ENCODE measurements at regions not wholly inside any gene's neighbourhood (a gene's known extent, or its start where the extent isn't known, plus 50 kb on each side); places are given as distances from the start of the nearest gene placed in this dataset.

DNA sequence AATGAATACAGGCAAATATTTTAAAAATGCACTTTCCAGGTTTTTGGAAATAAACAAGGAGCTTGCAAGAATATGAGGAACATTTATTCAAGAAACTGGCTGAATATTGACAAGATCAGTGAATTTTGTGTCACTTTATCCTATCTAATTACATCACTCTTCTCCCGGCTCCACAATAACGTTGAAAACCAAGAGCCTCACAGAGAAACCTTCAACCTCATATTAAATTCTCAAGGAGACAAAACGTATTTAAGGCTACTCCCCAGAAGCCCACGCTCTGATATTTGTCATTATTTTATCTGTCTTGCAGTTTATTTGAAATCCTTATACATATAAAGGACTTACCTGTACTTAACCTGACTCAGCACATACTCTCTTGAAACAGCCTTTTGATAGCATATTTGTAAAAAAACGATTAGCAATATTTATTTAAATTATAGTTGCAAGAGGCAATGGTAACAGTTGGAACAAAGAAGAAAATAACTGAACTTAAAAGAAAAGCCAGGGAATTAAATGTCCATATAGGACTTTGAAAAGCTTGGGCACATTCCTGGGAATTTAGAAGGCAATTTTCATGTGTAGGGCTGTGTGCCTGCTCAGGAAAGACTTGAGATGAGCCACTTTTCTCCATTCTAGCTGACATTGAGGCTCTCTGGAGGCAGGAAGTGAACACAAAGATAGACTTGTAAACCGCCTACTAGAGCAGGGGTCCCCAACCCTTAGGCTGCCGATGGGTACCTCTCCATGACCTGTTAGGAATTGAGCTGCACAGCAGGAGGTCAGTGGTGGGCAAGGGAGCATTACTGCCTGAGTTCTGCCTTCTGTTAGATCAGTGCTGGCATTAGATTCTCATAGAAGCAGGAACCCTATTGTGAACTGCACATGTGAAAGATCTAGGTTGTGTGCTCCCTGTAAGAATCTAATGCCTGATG is 636.4 kb downstream of the SLC16A7 start:
- TF ChIP-seq, protein P1, sequence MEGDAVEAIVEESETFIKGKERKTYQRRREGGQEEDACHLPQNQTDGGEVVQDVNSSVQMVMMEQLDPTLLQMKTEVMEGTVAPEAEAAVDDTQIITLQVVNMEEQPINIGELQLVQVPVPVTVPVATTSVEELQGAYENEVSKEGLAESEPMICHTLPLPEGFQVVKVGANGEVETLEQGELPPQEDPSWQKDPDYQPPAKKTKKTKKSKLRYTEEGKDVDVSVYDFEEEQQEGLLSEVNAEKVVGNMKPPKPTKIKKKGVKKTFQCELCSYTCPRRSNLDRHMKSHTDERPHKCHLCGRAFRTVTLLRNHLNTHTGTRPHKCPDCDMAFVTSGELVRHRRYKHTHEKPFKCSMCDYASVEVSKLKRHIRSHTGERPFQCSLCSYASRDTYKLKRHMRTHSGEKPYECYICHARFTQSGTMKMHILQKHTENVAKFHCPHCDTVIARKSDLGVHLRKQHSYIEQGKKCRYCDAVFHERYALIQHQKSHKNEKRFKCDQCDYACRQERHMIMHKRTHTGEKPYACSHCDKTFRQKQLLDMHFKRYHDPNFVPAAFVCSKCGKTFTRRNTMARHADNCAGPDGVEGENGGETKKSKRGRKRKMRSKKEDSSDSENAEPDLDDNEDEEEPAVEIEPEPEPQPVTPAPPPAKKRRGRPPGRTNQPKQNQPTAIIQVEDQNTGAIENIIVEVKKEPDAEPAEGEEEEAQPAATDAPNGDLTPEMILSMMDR (conservative IDR thresholded peaks at IDR 0.05; ENCODE audit: low read length), result no peak
- no peak for TF ChIP-seq EZH2phosphoT487 (IDR thresholded peaks at IDR 0.05; ENCODE audit: borderline replicate concordance, low read depth, low read length)

Data from OCI-LY7 (cell line).